Activated T-cell treated with anti-CD3 and anti-CD28 coated beads, Interleukin-2, amount 50 U/mL, for 1 hour (primary cell): ENCODE measurements at regions not wholly inside any gene's neighbourhood (a gene's known extent, or its start where the extent isn't known, plus 50 kb on each side); places are given as distances from the start of the nearest gene placed in this dataset.
"Not testable (repeated sequence)": the region's sequence is repeated elsewhere in the genome, so short reads cannot be mapped to it uniquely, and the experiment has no call there.

Experiments used
- DNase-seq: peaks from one replicate; pipeline ENCODE4 v3.0.0-alpha.2; 2020

- not testable (repeated sequence) for DNase-seq
Observed at GRCh38 chr9:28524309-28524708, 951.0 kb upstream of the C9orf72 start.

GRCh38 chr9:28528049-28528448 is 954.8 kb upstream of the C9orf72 start:
- no peak for DNase-seq

GRCh38 chr9:28538132-28538531 is 964.9 kb upstream of the C9orf72 start:
- no peak for DNase-seq

- DNase-seq, result no peak
Observed at GRCh38 chr9:28539434-28540070, 966.3 kb upstream of the C9orf72 start.

GRCh38 chr9:28542928-28543327 is 969.6 kb upstream of the C9orf72 start:
- no peak for DNase-seq

- no peak for DNase-seq
Observed at GRCh38 chr9:28547527-28547926, 974.2 kb upstream of the C9orf72 start.

- DNase-seq, result no peak
Observed at GRCh38 chr9:28563291-28563934, 990.1 kb upstream of the C9orf72 start.

- no peak for DNase-seq
Observed at GRCh38 chr9:28583832-28584231, 1010.6 kb upstream of the C9orf72 start.

- no peak for DNase-seq
Observed at GRCh38 chr9:28584542-28584941, 1011.3 kb upstream of the C9orf72 start.

GRCh38 chr9:28587052-28587451 is 1013.8 kb upstream of the C9orf72 start:
- no peak for DNase-seq

GRCh38 chr9:28598408-28598807 is 1025.1 kb upstream of the C9orf72 start:
- DNase-seq, result no peak

- no peak for DNase-seq
Observed at GRCh38 chr9:28600226-28600625, 1026.9 kb upstream of the C9orf72 start.

- DNase-seq, result no peak
Observed at GRCh38 chr9:28607843-28608242, 1034.6 kb upstream of the C9orf72 start.

- no peak for DNase-seq
Observed at GRCh38 chr9:28610339-28610738, 1037.1 kb upstream of the C9orf72 start.

GRCh38 chr9:28616310-28616709 is 1043.0 kb upstream of the C9orf72 start:
- DNase-seq, result no peak

GRCh38 chr9:28620011-28620410 is 1046.7 kb upstream of the C9orf72 start:
- DNase-seq, result no peak

GRCh38 chr9:28620661-28621060 is 1047.4 kb upstream of the C9orf72 start:
- no peak for DNase-seq

- no peak for DNase-seq
Observed at GRCh38 chr9:28624771-28625170, 1051.5 kb upstream of the C9orf72 start.

GRCh38 chr9:28628031-28628430 is 1054.8 kb upstream of the C9orf72 start:
- no peak for DNase-seq

- no peak for DNase-seq
Observed at GRCh38 chr9:28648723-28649122, 1075.4 kb upstream of the C9orf72 start.

GRCh38 chr9:28650327-28650726 is 1077.0 kb upstream of the C9orf72 start:
- no peak for DNase-seq

GRCh38 chr9:28651050-28651722 is 1077.9 kb upstream of the C9orf72 start:
- no peak for DNase-seq

- DNase-seq, result no peak
Observed at GRCh38 chr9:28653216-28653615, 1079.9 kb upstream of the C9orf72 start.

GRCh38 chr9:28656727-28657126 is 1083.4 kb upstream of the C9orf72 start:
- DNase-seq, result no peak
